NCI-H82 treated with DMSO at 0.1 percent for 48 hours (cell line): ENCODE measurements at regions not wholly inside any gene's neighbourhood (a gene's known extent, or its start where the extent isn't known, plus 50 kb on each side); places are given as distances from the start of the nearest gene placed in this dataset.

Experiments
- DNase-seq: peaks from one replicate; lab custom pipeline; 2025; ENCODE audit not compliant: unreplicated experiment; lab: John Stamatoyannopoulos, UW

DNA sequence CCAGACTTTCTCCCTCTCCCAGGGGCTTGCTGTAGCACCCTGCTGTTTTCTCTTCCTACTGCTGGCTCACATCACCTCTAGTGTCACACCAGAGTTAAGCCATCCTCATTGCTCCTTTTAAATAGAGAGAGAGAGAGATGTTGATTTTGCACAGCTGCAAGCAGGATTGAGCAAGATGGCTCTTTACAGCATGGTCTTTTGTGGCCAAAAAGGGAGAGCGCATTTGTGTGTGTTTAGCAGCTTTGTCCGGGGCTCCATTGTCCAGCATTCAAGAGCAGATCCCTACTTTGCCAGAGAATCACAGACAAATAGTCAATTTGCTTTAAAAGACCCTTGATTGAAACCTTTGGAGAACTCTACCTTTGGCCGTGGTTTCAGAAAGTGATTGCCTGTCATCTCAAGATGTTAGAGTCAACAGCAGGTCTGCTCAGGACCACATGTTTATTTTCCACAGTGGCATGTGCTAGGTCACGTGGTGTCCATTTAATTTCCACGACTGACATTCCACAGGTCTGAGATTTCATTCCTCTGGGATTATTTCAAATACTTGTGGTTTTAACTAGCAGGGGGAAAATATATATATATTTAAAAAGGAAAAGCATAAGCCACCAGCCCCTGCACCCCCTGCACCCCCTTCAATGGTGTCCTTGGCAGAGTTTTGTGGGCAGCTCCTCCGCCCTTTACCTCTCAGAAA is 359.9 kb upstream of the SLC14A2 start:
- DNase-seq: no peak

DNA sequence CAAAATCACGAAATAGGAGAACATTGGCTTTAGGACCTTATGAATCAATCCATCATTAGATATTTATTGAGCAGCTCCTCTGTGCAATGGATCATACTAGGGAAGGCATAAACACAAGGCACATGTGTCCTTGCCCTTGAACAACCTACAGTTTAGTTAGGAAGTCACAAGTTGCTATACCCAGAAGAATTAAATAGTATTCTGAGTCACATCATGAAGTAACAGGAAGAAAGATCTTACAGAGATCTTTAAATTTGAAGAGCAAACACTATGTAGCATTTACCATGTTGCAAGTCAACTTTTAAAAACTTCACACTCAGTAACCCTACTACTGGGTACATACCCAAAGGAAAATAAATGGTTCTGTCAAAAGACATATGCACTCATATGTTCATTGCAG is 355.2 kb upstream of the SLC14A2 start:
- no peak for DNase-seq

DNA sequence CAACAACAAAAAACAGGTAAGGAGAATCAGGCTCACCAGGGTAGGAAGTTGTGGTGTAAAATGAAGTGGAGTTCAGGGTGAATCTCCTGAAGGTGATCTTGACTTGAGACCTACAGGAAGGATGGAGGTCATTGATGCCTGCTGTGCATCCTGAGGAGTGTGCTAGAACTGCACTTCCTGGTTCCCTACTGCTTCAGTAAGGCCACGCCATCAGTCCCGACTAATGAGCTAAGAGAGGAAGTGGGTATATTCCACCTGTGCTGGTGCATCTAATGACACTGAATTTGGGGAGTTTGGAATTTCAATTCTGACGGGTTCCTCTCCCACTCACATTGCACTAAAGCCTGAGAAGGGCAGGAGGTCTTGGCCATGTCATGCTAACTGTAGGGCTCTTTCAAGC is 349.3 kb upstream of the SLC14A2 start:
- DNase-seq: no peak

DNA sequence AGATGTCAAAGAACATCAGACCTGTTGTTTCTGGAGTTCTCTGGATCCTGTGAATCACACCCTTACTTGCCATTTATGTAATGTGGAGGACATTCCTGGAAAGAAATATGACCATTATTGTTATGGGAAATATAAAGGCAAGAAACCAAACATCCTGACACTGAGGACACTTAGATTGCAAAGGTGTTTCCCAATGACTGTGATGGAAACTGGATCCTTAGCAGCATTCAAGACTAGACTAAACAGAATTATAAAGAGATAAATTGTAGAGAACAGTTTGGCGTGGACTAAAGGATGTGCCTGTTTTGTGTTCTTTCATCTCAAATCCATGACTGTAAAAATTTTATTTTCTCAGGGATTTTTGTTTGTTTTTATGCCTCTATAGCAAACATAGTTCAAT is 347.7 kb upstream of the SLC14A2 start:
- DNase-seq: no peak

DNA sequence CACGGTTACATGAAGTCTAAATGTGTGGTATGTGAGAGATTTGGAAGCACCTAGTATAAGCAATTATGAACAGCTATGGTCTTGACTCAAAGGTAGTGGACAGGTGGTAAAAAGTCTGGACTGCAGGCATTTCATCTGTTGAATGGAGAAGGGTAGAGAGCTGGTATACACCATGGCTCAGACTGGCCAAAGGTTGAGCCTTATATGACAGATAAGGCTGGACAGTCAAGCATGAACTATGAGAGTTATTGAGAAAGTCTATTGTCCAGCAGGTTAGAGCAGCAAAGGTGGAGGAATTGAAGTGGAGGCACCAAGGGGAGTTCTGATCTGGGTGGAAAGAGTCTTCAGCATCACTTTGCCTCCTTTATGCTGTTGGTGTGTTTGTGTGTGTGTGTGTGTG is 346.7 kb upstream of the SLC14A2 start:
- DNase-seq: no peak

DNA sequence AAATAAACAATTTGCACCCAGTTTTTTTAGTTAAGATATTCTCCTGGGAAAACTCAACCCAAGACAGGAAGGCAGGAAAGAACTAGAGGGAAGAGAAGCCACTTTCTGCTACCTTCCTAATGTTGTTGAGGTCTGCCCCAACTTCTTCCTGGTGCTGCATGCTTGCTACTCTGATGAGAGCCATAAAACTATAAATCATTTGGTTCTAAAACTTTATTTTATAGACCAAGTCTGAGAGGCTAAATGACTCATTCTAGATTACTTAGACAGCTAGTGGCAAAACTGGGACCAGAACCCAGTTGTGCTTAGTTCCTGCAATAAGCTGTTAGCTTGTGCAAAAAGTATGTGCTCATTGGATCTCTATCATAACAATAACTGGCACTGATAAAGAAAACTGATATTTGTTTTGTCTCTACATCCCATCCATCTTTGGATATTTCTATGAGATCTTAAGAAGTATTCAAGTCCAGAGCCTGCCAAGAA is 344.9 kb upstream of the SLC14A2 start:
- no peak for DNase-seq

DNA sequence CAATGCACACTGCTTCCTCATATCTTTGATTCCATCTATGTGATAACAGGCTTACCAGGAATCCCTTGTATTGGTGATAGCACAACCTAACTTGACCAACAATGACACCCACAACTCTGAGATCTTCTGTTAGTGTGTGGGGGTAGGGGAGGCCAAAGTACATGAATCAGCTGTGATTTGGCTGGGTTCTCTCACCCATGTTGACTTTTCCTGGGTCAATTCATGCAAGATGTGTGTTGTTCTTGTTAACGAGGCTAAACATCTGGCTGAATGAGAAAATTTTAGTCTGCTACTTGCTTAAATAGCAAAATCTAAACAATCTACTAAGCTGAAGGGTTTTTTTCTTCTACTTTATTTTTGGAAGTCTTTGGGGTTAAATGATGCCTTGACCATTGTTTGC is 341.2 kb upstream of the SLC14A2 start:
- DNase-seq: no peak

DNA sequence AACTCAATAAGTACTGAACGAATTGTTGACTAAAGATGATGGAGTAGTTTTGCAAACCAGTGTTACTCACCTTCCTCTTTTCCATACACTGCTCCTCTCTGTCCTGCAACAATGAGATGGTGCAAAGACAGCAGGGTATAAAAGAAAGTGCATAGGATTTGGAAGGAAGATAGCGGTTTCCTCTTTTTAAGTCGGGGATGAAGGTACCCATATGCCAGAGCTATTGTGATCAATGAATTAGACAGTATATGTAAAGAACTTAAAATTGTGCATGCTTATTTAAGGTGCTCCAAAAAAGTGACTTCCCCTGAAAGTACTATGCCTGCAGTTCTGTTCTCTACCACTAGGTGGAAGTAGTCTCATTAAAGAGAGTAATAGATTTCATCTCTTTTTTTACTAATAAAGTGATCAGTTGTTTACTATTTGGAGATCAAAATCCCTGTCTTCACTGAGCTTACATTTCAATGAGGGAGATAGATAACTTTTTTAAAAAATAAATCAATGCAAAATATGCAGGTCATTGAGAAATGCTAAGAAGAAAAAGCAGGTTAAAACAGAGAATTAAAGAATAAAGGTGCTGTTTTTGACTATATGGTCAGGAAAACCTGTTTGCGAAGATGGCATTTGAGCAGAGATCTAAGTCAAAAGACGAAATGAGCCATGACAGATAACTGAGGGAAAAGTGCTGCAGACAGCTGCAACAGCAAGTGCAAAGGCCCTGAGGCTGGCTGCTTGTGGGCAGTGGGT is 339.7 kb upstream of the SLC14A2 start:
- DNase-seq: peak; percentile 19

DNA sequence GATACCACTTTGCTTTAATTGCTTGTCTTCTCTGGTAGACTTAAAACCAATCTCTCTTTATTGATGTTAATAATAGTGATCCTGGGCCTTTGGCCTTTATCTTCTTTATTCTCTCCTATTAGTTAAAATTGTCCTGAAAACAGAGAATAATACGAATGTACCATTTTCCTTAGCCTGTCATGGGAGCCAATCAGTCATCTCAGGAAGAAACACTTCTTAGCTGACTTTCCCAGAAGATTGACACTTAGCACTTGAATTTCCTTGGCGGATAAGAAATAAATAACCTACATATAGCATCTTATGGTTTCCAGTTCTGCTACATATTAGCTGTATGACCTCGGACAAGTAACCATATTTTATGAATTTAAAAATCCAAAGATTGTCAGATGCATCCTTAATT is 338.4 kb upstream of the SLC14A2 start:
- DNase-seq: no peak

- DNase-seq: no peak
Observed at GRCh38 chr18:45277908-45278307, 337.4 kb upstream of the SLC14A2 start.

GRCh38 chr18:45280481-45281276 is 334.6 kb upstream of the SLC14A2 start:
- no peak for DNase-seq

GRCh38 chr18:45282101-45282812 is 333.0 kb upstream of the SLC14A2 start:
- no peak for DNase-seq

- DNase-seq: no peak
Observed at GRCh38 chr18:45284174-45284573, 331.1 kb upstream of the SLC14A2 start.

- no peak for DNase-seq
Observed at GRCh38 chr18:45284851-45285250, 330.4 kb upstream of the SLC14A2 start.

- DNase-seq: no peak
Observed at GRCh38 chr18:45285251-45285650, 330.0 kb upstream of the SLC14A2 start.

DNA sequence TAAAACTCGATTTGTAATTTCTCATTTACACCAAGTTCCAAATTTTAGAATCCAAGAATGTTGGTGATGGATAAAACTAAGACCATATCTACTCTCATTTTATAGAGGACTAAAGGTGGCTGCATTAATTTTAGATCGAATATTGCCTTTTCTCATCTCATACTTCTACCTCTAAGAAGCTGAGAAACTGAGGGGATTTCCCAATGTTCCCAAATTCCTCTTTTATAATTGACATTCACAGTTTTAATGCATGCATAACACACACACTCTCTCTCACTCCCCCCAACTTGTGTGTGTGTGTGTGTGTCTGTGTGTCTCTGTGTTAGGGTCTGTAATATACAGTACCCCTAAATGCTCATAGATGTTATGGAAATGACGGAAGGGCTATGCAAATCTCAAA is 328.8 kb upstream of the SLC14A2 start:
- no peak for DNase-seq

GRCh38 chr18:45287531-45287930 is 327.7 kb upstream of the SLC14A2 start:
- no peak for DNase-seq

- DNase-seq: no peak
Observed at GRCh38 chr18:45290364-45290763, 324.9 kb upstream of the SLC14A2 start.

GRCh38 chr18:45291621-45292615 is 323.4 kb upstream of the SLC14A2 start:
- DNase-seq: no peak

- DNase-seq: no peak
Observed at GRCh38 chr18:45295388-45295787, 319.9 kb upstream of the SLC14A2 start.
